Adrenal gland (tissue), 5 donors: ENCODE measurements at regions not wholly inside any gene's neighbourhood (a gene's known extent, or its start where the extent isn't known, plus 50 kb on each side); places are given as distances from the start of the nearest gene placed in this dataset.

Experiments used
- CTCF ChIP-seq, 6 experiments: fragments of 450-650 bp in 4 of 6; fragments of 200-600 bp in 2 of 6; sonication (generic) in 1 of 6; IDR thresholded peaks; 1 replicate in 5 of 6; 2 replicates in 1 of 6; pipeline versions ENCODE4 v1.5.1 to v1.8.0; 2016 to 2021; ENCODE audit warnings: antibody characterized with exemption in 6 of 6, mild to moderate bottlenecking in 2 of 6, moderate library complexity in 1 of 6
- POLR2A ChIP-seq, 2 donors: fragments of 450-650 bp; IDR thresholded peaks; one replicate each; pipeline ENCODE4 v1.6.1; 2017; ENCODE audit warnings: antibody characterized with exemption in 2 of 2, mild to moderate bottlenecking in 2 of 2, moderate library complexity in 1 of 2
- donor health status: DM: no; HTN: no; CAD: no.

GRCh38 chr4:89588421-89588820 is 248.5 kb downstream of the SNCA start:
- TF ChIP-seq CTCF (IDR thresholded peaks at IDR 0.05) (no peak), POLR2A (IDR thresholded peaks at IDR 0.05) (no peak)
